WTC11 (cell line): ENCODE measurements at regions not wholly inside any gene's neighbourhood (a gene's known extent, or its start where the extent isn't known, plus 50 kb on each side); places are given as distances from the start of the nearest gene placed in this dataset.

Experiments used
- ATAC-seq: fragments of 200-7000 bp; cut with Tn5 transposase; 2 replicates; pipeline ENCODE4 v1.10.0; 2021; ENCODE audit warnings: mild to moderate bottlenecking, moderate library complexity
- CTCF ChIA-PET: fragments of 300-600 bp; sonication (Branson Sonifier 250); formaldehyde crosslinking; loops from one replicate; lab custom pipeline; 2021; ENCODE audit warnings: antibody characterized with exemption; lab: Charles Lee
- POLR2A ChIA-PET: fragments of 350-600 bp; sonication (Branson Sonifier 250); formaldehyde crosslinking; loops from one replicate; lab custom pipeline; 2021; ENCODE audit warnings: antibody characterized with exemption; lab: Charles Lee
- DNase-seq: peaks from one replicate; pipeline ENCODE4 v3.0.0; 2021; ENCODE audit warnings: low spot score
- H3K27ac Mint-ChIP-seq: 2 replicates; pipeline ENCODE4 v1.8.0; 2021; ENCODE audit warnings: mixed read lengths
- H3K27me3 Mint-ChIP-seq: 2 replicates; pipeline ENCODE4 v1.8.0; 2021; ENCODE audit warnings: low read depth, mild to moderate bottlenecking, moderate library complexity, mixed read lengths
- H3K36me3 Mint-ChIP-seq: 2 replicates; pipeline ENCODE4 v1.8.0; 2021; ENCODE audit warnings: mixed read lengths
- H3K4me1 Mint-ChIP-seq: 2 replicates; pipeline ENCODE4 v1.8.0; 2022; ENCODE audit warnings: mixed read lengths
- H3K4me3 Mint-ChIP-seq: 2 replicates; pipeline ENCODE4 v1.8.0; 2021; ENCODE audit warnings: mild to moderate bottlenecking, moderate library complexity, mixed read lengths
- H3K9me3 Mint-ChIP-seq: 2 replicates; pipeline ENCODE4 v1.8.0; 2021; ENCODE audit warnings: mixed read lengths
- CREB1 ChIP-seq: sonication (generic); formaldehyde crosslinking; IDR thresholded peaks from 2 replicates; pipeline ENCODE4 v1.8.0; 2023; ENCODE audit warnings: mild to moderate bottlenecking, missing genetic modification reagents
- ELF4 ChIP-seq: sonication (generic); formaldehyde crosslinking; IDR thresholded peaks from 2 replicates; pipeline ENCODE4 v1.8.1; 2022; ENCODE audit warnings: low read depth, mild to moderate bottlenecking, moderate library complexity, missing genetic modification reagents
- ESRRA ChIP-seq: sonication (generic); formaldehyde crosslinking; IDR thresholded peaks from 2 replicates; pipeline ENCODE4 v1.8.1; 2022; ENCODE audit warnings: mild to moderate bottlenecking, missing genetic modification reagents, borderline replicate concordance
- ETV6 ChIP-seq: sonication (generic); formaldehyde crosslinking; IDR thresholded peaks from 2 replicates; pipeline ENCODE4 v1.8.1; 2022; ENCODE audit warnings: mild to moderate bottlenecking, missing genetic modification reagents
- GABPB1 ChIP-seq: sonication (generic); formaldehyde crosslinking; IDR thresholded peaks from 2 replicates; pipeline ENCODE4 v1.8.1; 2023; ENCODE audit warnings: mild to moderate bottlenecking, missing genetic modification reagents
- GRHL2 ChIP-seq: fragments of 250-450 bp; sonication (Bioruptor Pico); IDR thresholded peaks from 2 replicates; pipeline ENCODE4 v1.8.0; 2022; ENCODE audit warnings: mild to moderate bottlenecking, moderate library complexity; ENCODE audit not compliant: insufficient replicate concordance, severe bottlenecking
- IRF1 ChIP-seq: sonication (generic); formaldehyde crosslinking; IDR thresholded peaks from 2 replicates; pipeline ENCODE4 v1.8.0; 2023; ENCODE audit warnings: missing genetic modification reagents
- MYBL2 ChIP-seq: sonication (generic); formaldehyde crosslinking; IDR thresholded peaks from 2 replicates; pipeline ENCODE4 v1.8.1; 2023; ENCODE audit warnings: mild to moderate bottlenecking, moderate library complexity, missing genetic modification reagents
- NFE2L1 ChIP-seq: sonication (generic); formaldehyde crosslinking; IDR thresholded peaks from 2 replicates; pipeline ENCODE4 v1.8.1; 2023; ENCODE audit warnings: missing genetic modification reagents
- NR1H2 ChIP-seq: sonication (generic); formaldehyde crosslinking; IDR thresholded peaks from 2 replicates; pipeline ENCODE4 v1.9.0; 2021; ENCODE audit warnings: mild to moderate bottlenecking, moderate library complexity, missing genetic modification reagents
- NR2C2 ChIP-seq: sonication (generic); formaldehyde crosslinking; IDR thresholded peaks from 2 replicates; pipeline ENCODE4 v1.8.0; 2022; ENCODE audit warnings: mild to moderate bottlenecking, missing genetic modification reagents
- PREB ChIP-seq: sonication (generic); formaldehyde crosslinking; IDR thresholded peaks from 2 replicates; pipeline ENCODE4 v1.8.1; 2022; ENCODE audit warnings: mild to moderate bottlenecking, missing genetic modification reagents, moderate library complexity, borderline replicate concordance
- STAT6 ChIP-seq: sonication (generic); formaldehyde crosslinking; conservative IDR thresholded peaks from 2 replicates; pipeline ENCODE4 v1.8.1; 2023; ENCODE audit warnings: mild to moderate bottlenecking, low read depth, missing genetic modification reagents, moderate library complexity
- ZNF317 ChIP-seq: sonication (generic); formaldehyde crosslinking; IDR thresholded peaks from 2 replicates; pipeline ENCODE4 v1.8.1; 2023; ENCODE audit warnings: low read depth, mild to moderate bottlenecking, moderate library complexity, missing genetic modification reagents, borderline replicate concordance
- TF ChIP-seq, protein P1 (sequence below): fragments of 250-450 bp; sonication (Bioruptor Pico); IDR thresholded peaks from 2 replicates; pipeline ENCODE4 v1.9.0; 2021; ENCODE audit warnings: mild to moderate bottlenecking, borderline replicate concordance
- TF ChIP-seq, protein P2 (sequence below): sonication (generic); formaldehyde crosslinking; IDR thresholded peaks from 2 replicates; pipeline ENCODE4 v1.8.0; 2022; ENCODE audit warnings: mild to moderate bottlenecking, missing genetic modification reagents
- TF ChIP-seq, protein P3 (sequence below): sonication (generic); formaldehyde crosslinking; IDR thresholded peaks from 2 replicates; pipeline ENCODE4 v1.8.1; 2022; ENCODE audit warnings: low read depth, mild to moderate bottlenecking, moderate library complexity, missing genetic modification reagents, borderline replicate concordance
- TF ChIP-seq, protein P4 (sequence below): sonication (generic); formaldehyde crosslinking; IDR thresholded peaks from 2 replicates; pipeline ENCODE4 v1.8.1; 2022; ENCODE audit warnings: missing genetic modification reagents, borderline replicate concordance
- TF ChIP-seq, protein P5 (sequence below): sonication (generic); formaldehyde crosslinking; IDR thresholded peaks from 2 replicates; pipeline ENCODE4 v1.8.0; 2023; ENCODE audit warnings: missing genetic modification reagents, mild to moderate bottlenecking, borderline replicate concordance

DNA sequence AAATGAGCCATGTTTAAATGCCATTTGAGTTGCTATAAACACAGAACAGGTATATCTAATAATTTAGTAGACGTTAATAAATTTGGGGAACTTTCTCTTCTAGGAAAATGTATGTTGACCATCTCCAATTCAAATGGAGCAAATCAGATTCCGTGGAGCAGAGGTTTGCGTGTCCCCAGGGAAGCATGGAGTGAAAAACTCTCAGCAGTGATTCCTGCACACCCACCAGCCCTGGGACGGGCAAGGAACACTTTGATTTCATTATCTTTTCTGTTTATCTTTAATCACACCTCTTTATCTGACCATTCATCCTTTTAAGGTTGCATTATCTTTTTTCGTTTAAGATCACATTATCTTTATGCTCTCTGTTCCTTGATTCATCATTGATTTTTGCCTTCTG lies 95.0 kb downstream of the RNASET2 start (continued):
- TF ChIP-seq, protein P1, sequence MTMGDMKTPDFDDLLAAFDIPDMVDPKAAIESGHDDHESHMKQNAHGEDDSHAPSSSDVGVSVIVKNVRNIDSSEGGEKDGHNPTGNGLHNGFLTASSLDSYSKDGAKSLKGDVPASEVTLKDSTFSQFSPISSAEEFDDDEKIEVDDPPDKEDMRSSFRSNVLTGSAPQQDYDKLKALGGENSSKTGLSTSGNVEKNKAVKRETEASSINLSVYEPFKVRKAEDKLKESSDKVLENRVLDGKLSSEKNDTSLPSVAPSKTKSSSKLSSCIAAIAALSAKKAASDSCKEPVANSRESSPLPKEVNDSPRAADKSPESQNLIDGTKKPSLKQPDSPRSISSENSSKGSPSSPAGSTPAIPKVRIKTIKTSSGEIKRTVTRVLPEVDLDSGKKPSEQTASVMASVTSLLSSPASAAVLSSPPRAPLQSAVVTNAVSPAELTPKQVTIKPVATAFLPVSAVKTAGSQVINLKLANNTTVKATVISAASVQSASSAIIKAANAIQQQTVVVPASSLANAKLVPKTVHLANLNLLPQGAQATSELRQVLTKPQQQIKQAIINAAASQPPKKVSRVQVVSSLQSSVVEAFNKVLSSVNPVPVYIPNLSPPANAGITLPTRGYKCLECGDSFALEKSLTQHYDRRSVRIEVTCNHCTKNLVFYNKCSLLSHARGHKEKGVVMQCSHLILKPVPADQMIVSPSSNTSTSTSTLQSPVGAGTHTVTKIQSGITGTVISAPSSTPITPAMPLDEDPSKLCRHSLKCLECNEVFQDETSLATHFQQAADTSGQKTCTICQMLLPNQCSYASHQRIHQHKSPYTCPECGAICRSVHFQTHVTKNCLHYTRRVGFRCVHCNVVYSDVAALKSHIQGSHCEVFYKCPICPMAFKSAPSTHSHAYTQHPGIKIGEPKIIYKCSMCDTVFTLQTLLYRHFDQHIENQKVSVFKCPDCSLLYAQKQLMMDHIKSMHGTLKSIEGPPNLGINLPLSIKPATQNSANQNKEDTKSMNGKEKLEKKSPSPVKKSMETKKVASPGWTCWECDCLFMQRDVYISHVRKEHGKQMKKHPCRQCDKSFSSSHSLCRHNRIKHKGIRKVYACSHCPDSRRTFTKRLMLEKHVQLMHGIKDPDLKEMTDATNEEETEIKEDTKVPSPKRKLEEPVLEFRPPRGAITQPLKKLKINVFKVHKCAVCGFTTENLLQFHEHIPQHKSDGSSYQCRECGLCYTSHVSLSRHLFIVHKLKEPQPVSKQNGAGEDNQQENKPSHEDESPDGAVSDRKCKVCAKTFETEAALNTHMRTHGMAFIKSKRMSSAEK (CRISPR knock-in tag) = no peak
- TF ChIP-seq GABPB1 (no peak), NR2C2 (CRISPR knock-in tag) (no peak)

- peaks cover 15% of the 10 kb centered on the region for H3K36me3 Mint-ChIP-seq
- ChIA-PET POLR2A (no interaction called here), CTCF (no interaction called here)
- ATAC-seq (no peak), DNase-seq (no peak)
- peaks cover 14% of the 10 kb centered on the region for H3K9me3 Mint-ChIP-seq
- no peak overlapping the region for H3K4me3 Mint-ChIP-seq
- H3K4me1 Mint-ChIP-seq = peaks cover 8% of the 10 kb centered on the region
- H3K27me3 Mint-ChIP-seq = peaks cover 30% of the 10 kb centered on the region
- no peak overlapping the region for H3K27ac Mint-ChIP-seq
- no peak for TF ChIP-seq STAT6 (CRISPR knock-in tag)
- TF ChIP-seq CREB1 (CRISPR knock-in tag) = no peak
- TF ChIP-seq NR1H2 (CRISPR knock-in tag) = no peak
- TF ChIP-seq, protein P2, sequence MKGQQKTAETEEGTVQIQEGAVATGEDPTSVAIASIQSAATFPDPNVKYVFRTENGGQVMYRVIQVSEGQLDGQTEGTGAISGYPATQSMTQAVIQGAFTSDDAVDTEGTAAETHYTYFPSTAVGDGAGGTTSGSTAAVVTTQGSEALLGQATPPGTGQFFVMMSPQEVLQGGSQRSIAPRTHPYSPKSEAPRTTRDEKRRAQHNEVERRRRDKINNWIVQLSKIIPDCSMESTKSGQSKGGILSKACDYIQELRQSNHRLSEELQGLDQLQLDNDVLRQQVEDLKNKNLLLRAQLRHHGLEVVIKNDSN (CRISPR knock-in tag) = no peak
- no peak for TF ChIP-seq ETV6 (CRISPR knock-in tag)
- TF ChIP-seq, protein P3, sequence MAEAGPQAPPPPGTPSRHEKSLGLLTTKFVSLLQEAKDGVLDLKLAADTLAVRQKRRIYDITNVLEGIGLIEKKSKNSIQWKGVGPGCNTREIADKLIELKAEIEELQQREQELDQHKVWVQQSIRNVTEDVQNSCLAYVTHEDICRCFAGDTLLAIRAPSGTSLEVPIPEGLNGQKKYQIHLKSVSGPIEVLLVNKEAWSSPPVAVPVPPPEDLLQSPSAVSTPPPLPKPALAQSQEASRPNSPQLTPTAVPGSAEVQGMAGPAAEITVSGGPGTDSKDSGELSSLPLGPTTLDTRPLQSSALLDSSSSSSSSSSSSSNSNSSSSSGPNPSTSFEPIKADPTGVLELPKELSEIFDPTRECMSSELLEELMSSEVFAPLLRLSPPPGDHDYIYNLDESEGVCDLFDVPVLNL = no peak
- TF ChIP-seq ESRRA = no peak
- TF ChIP-seq PREB (CRISPR knock-in tag) = no peak
- no peak for TF ChIP-seq ELF4
- TF ChIP-seq, protein P4, sequence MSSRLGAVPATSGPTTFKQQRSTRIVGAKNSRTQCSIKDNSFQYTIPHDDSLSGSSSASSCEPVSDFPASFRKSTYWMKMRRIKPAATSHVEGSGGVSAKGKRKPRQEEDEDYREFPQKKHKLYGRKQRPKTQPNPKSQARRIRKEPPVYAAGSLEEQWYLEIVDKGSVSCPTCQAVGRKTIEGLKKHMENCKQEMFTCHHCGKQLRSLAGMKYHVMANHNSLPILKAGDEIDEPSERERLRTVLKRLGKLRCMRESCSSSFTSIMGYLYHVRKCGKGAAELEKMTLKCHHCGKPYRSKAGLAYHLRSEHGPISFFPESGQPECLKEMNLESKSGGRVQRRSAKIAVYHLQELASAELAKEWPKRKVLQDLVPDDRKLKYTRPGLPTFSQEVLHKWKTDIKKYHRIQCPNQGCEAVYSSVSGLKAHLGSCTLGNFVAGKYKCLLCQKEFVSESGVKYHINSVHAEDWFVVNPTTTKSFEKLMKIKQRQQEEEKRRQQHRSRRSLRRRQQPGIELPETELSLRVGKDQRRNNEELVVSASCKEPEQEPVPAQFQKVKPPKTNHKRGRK = no peak
- TF ChIP-seq ZNF317 (CRISPR knock-in tag) = no peak
- TF ChIP-seq IRF1 (CRISPR knock-in tag) = no peak
- TF ChIP-seq NFE2L1 (CRISPR knock-in tag) = no peak
- no peak for TF ChIP-seq GRHL2 (CRISPR knock-in tag)
- TF ChIP-seq MYBL2 (CRISPR knock-in tag) = no peak
- TF ChIP-seq, protein P5, sequence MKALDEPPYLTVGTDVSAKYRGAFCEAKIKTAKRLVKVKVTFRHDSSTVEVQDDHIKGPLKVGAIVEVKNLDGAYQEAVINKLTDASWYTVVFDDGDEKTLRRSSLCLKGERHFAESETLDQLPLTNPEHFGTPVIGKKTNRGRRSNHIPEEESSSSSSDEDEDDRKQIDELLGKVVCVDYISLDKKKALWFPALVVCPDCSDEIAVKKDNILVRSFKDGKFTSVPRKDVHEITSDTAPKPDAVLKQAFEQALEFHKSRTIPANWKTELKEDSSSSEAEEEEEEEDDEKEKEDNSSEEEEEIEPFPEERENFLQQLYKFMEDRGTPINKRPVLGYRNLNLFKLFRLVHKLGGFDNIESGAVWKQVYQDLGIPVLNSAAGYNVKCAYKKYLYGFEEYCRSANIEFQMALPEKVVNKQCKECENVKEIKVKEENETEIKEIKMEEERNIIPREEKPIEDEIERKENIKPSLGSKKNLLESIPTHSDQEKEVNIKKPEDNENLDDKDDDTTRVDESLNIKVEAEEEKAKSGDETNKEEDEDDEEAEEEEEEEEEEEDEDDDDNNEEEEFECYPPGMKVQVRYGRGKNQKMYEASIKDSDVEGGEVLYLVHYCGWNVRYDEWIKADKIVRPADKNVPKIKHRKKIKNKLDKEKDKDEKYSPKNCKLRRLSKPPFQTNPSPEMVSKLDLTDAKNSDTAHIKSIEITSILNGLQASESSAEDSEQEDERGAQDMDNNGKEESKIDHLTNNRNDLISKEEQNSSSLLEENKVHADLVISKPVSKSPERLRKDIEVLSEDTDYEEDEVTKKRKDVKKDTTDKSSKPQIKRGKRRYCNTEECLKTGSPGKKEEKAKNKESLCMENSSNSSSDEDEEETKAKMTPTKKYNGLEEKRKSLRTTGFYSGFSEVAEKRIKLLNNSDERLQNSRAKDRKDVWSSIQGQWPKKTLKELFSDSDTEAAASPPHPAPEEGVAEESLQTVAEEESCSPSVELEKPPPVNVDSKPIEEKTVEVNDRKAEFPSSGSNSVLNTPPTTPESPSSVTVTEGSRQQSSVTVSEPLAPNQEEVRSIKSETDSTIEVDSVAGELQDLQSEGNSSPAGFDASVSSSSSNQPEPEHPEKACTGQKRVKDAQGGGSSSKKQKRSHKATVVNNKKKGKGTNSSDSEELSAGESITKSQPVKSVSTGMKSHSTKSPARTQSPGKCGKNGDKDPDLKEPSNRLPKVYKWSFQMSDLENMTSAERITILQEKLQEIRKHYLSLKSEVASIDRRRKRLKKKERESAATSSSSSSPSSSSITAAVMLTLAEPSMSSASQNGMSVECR (CRISPR knock-in tag) = no peak
These were observed 96.0 kb downstream of the RNASET2 start for GRCh38 chr6:166860392-166860791.
